ENCODE measurements at regions not wholly inside any gene's neighbourhood (a gene's known extent, or its start where the extent isn't known, plus 50 kb on each side); places are given as distances from the start of the nearest gene placed in this dataset.

DNA sequence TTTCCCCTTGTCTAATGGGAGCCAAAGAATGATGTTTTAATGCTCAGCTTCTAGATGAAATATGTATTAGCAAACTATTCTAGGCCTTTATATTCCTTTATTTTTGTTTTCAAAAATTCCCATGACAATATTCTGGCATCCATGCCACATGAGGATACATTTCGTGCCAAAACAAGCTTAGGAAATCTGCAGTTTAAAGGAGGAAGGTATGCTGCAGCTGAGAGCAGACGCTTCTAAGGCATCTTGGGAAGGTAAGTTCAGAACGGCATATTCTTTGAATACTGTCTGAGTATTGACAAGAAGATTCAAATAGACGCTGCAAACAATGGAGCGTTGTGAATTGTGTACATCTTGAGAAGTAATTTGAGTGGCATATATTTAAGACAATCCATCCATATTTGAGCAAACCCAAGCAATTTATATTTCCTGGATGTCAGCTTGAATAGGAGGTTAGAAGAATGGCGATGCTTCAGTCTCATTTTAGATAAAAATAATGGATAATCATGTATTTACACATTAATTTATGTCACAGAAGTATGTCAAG lies 158.6 kb downstream of the RAP2B start:
- no peak for TF ChIP-seq POLR2A (IDR thresholded peaks at IDR 0.05)
- no peak for TF ChIP-seq CTCF (IDR thresholded peaks at IDR 0.05 in 8 of 11, conservative IDR thresholded peaks at IDR 0.05 in 3 of 11)

All from spleen (tissue), 7 donors.